IMR-90 (cell line): ENCODE measurements at regions not wholly inside any gene's neighbourhood (a gene's known extent, or its start where the extent isn't known, plus 50 kb on each side); places are given as distances from the start of the nearest gene placed in this dataset.

ENCODE experiments used
- CEBPB ChIP-seq: IDR thresholded peaks from 2 replicates; pipeline ENCODE4 v1.6.1; 2012; ENCODE audit warnings: low read depth, low read length, improper control_type of control experiment
- CTCF ChIP-seq: conservative IDR thresholded peaks from 2 replicates; pipeline ENCODE4 v1.5.1; 2012; ENCODE audit warnings: mild to moderate bottlenecking, low read depth, low read length, improper control_type of control experiment
- FOS ChIP-seq: fragments of 150-350 bp; IDR thresholded peaks from 2 replicates; pipeline ENCODE4 v1.6.1; 2016; ENCODE audit warnings: low read depth, low read length
- POLR2A ChIP-seq: IDR thresholded peaks from 2 replicates; pipeline ENCODE4 v1.6.1; 2012; ENCODE audit warnings: mild to moderate bottlenecking, low read depth, low read length
- RAD21 ChIP-seq: IDR thresholded peaks from 2 replicates; pipeline ENCODE4 v1.6.1; 2012; ENCODE audit warnings: low read length, improper control_type of control experiment
- RCOR1 ChIP-seq: IDR thresholded peaks from 2 replicates; pipeline ENCODE4 v1.6.1; 2012; ENCODE audit warnings: mild to moderate bottlenecking, low read length, improper control_type of control experiment; ENCODE audit not compliant: insufficient replicate concordance
- RFX5 ChIP-seq: IDR thresholded peaks from 2 replicates; pipeline ENCODE4 v1.8.0; 2012; ENCODE audit warnings: low read depth, mild to moderate bottlenecking, low read length, moderate library complexity
- USF2 ChIP-seq: fragments of 150-350 bp; IDR thresholded peaks from 2 replicates; pipeline ENCODE4 v1.6.1; 2017; ENCODE audit warnings: mild to moderate bottlenecking, antibody characterized with exemption, low read length, low read depth

- TF ChIP-seq CTCF (no peak), RAD21 (no peak), POLR2A (no peak), USF2 (no peak), RFX5 (no peak), RCOR1 (no peak), FOS (no peak), CEBPB (no peak)
Observed at GRCh38 chr13:69571606-69572323, 535.9 kb upstream of the ATXN8OS start.
